Hepatic stellate cell (primary cell): ENCODE measurements at regions not wholly inside any gene's neighbourhood (a gene's known extent, or its start where the extent isn't known, plus 50 kb on each side); places are given as distances from the start of the nearest gene placed in this dataset.
A peak's percentile ranks its signal among the peaks of the same experiment; 100 is the strongest.
"Not testable (repeated sequence)": the region's sequence is repeated elsewhere in the genome, so short reads cannot be mapped to it uniquely, and the experiment has no call there.

Source experiments
- DNase-seq: peaks from one replicate; pipeline ENCODE4 v3.0.0; 2011; ENCODE audit warnings: low spot score

DNA sequence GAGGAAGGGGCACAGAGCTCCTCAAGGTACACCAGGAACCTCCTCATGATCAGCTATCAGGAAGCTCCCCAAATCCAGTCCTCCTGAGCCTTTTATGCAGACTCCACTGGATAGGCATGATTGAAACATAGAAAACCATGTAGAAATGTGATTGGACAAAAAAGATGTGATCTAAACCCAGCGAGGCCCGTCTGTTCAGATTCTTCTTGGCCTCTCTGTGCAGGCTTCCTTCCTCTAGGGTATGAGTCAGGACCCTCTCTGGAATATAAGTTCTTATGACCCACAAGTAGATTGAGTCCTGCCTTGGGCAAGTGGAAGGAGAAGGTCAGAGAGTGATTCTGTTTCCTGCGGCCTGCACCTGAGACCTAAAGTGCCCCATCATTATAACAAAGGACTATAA, 166.3 kb downstream of the PHLDA1 start:
- DNase-seq = no peak

DNA sequence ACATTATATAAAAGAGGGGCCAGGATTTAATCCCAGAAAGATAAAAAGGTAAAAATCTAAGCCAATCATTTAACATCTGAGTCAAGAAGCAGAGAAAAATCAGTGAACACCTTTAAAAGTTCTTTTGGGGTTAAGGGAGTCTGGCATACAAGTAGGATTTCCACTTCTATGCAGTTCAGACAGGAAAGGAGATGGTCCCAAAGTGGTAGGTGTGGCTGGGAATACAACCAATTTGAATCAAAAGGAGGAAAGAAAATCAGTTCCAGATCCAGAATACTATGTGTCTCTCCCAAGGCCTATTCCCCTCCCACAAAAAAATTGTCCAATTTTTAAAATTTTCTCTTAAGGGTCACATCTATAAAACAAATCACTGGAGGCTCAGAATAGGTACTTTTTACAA, 167.4 kb downstream of the PHLDA1 start:
- no peak for DNase-seq

DNA sequence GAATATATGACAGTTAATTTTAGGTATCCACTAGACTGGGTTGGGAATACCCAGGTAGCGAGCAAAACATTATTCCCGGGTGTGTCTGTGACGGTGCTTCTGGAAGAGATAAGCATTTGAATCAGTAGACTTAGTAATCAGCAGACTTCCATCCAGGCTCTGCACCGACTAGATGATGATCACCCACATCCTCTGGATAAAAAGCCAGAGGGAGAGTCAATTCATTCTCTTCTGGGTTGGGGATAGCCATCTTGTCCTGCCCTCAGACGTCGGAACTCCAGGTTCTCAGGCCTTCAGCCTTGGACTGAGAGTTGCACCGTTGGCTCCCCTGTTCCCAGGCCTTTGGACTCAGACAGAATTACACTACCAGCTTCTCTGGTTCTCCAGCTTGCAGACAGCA, 168.0 kb downstream of the PHLDA1 start:
- DNase-seq = no peak

DNA sequence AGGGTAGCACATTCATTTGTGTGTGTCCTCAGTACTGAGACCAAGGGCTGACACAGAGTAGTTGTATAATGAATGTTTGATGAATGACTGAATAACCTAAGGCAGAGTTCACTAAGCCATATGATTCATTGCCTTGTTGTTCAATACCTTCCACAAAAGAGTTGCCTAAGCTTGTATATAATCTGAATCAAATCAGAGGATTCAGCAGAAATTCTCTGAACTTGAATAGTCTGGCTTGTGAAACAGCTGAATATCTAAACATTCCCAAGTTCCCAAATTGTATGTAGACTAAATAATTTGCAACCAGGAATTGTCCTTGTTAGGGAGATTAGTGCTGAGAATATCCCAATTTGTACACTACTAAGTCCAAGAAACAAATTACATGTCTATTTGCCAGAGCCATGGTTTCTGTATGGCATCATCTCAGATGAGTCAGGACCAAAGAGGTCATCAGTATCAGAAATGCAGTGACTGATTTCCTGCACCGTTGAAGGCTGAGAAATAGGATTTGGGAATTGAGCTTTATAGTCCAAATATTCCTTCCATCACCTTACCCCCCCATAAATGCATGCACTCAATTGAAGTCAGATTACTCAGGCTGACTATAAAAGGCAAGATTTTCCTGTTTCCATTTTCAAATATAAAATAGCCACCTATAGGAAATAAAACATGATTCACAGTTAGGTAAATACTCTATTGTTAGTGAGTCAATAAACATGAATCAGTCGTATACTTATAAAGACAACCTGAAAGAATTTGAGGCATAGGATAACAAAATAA, 168.7 kb downstream of the PHLDA1 start:
- peak; percentile 30 for DNase-seq

DNA sequence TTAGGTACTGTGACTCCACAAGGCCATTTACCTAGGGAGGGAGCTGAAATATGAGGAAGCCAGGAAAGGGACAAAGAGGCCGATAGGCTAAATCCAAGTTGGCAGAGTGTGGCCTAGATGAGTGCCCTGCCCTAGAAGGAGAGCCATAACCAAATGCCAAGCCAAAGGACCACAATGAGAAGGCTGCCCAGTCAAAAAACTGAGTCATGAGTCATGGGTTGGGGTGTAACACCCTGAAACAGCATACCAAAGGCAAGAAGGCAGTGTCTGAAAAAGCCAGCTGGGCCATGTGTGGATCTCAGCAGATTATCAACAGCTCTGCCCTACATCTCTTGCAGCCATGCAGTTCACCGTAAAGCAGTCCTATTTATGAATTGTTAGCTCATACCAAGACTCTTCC, 171.7 kb downstream of the PHLDA1 start:
- no peak for DNase-seq

DNA sequence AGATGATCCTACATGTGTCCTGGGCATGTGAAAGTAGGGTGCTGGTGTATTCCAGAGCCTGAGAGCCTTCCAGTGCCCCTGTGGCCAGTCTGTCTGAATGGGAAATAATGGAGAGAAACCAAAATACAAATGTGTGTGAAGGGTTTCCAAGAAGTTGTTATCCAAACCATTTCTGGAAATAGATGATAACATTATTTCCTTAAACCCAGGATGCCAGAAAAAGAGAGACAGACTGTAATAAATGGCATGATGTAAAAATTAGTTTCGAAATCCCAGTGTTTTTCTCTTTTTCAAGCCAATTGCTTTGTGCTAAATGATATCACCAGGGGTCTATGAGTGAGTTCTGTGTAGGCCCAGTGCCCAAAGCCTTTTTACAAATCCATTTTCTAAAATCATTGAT, 175.3 kb downstream of the PHLDA1 start:
- DNase-seq = no peak

DNA sequence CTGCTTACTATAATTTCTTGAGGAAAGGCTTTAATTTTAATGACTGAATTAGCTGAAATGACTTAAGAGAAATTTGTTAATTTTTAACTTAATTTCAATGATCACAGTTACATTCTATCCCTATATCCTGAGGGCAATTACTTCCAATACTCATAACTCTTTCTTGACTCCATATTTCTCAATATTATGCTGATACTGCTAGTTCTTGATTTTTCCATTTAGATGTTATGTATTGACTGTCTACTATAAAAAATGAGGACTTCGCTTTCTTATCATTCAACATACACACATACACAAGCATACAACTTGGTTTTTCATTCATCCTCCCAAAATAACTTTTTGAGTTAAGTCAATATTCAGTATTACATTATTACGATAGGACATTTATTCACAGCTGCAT, 176.2 kb downstream of the PHLDA1 start:
- no peak for DNase-seq

DNA sequence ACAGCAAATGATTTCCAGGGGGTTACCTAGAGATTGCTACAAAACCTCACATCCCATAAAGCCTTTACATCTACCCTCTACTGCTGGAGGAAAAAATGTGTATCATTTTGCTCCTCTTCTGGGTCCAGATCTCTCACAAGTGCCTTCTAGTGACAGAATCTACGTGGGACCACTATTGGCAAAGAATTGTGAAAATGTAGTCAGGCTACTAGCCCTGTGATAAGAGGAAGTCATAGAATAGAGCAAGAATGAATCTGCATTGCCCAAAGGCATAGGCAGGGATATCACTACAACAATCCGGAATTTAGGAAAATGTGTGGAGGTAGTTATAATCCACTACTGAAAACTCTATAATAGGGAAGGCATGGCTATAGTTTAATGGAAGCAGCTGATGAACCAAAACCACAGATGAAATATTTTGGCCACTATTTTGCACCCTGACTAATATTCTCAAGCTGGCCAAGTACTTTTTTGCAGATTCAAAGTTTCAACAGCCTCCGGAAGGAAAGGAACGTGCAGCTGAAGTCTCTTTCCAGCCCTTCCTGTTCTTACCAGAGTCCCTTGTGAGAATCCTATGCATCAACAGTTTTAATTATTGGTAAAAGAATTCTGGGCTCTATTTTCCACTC, 176.8 kb downstream of the PHLDA1 start:
- DNase-seq = no peak

DNA sequence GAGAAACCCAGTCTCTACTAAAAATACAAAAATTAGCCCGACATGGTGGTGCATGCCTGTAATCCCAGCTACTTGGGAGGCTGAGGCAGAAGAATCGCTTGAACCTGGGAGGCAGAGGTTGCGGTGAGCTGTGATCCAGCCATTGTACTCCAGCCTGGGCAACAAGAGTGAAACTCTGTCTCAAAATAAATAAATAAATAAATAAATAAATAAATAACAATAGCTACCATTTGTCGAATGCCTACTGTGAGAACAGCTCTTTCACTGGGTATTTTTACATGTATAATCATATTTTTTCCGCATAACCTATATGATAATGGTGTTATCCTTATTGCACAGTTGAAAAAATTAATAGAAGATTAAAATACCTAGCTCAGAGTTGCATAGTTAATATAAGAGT, 177.4 kb downstream of the PHLDA1 start:
- not testable (repeated sequence) for DNase-seq

DNA sequence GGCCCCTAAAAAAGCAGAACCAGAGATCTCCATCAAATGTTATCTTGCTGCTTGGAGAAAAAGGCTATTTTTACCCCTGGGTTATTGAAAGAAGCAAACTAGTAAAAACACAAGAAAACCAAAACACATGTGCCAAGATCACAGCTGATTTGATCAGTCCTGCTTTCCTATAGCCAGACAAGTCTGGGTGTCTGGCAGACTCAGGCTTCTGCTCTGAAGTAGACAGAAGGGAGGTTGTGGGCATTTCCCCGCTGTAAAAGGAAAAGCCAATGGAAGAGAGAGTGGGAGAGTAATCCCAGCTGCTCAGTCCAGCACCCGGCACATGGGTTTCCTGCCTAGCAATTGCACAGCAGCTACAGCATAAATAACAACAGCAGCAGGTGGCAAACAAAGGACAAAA, 177.9 kb downstream of the PHLDA1 start:
- no peak for DNase-seq

DNA sequence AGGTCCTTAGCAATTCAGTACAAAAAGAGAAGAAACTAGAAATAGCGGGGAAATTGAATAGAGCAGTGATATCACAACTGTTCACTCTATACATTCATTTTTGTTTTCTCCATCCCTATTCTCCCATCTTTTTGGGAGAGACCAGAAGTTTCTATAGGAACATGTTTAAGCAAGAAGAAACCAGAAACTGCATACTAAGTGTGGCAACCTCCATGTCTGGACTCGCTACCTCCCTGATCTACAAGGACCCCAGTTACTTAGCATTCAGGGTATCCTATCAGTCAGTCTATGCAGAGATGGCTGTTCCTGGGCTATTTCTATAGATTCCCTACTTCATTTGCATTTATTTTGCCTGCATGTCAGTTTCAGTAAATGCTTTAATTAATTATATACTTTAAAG, 178.6 kb downstream of the PHLDA1 start:
- DNase-seq = no peak

DNA sequence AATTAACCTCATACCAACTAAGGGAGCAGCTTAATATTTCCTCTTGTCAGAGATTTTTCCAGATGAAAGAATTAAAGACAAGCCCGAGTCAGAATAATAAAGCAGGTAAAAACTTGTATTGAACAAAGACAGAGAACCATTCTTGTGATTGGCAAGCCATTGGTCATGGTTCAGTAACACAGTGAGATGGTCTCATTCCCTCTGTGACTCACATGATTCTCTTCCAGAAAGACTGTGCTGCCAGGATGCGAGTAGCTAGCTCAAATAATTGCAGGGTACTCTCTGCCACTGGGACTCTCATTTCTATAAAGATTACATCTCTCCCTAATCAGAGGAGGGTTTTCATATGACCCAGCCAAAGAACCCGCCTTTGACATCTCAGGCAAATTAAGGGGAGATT, 179.4 kb downstream of the PHLDA1 start:
- DNase-seq = no peak

DNA sequence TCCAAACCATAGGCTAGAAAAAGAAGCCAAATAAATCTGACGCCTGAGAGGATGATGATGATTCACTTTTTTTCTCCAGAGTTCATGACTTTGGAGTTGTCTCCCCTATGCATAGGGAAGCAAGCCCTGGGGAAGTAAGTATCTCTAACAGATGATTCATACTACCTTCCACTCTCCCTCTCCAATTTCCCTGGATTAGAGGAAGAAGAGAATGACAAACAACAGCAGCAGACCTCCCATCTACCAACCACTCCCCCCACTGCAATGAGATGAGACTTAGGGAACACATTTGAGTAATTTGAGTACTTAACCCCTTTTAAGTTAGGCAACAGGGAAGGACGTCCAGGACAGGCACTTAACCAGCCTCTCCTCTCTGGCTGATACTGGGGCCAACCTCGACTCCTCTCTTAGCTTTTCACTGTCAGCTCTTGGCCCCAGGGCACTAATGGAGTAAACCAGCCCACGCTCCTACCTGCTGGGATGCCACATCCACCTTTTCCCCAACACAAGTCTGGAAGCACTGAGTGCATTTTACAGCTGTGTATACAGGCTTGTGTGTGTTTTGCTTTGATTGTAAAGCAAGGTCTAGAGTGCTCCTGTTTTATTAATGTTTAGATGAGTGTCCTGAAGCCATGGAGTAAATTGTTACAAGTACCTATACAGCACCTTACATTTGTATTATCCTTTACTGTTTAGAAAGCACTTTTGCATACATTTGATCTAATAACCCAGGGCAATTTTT, 180.7 kb downstream of the PHLDA1 start:
- DNase-seq = peak; percentile 5

DNA sequence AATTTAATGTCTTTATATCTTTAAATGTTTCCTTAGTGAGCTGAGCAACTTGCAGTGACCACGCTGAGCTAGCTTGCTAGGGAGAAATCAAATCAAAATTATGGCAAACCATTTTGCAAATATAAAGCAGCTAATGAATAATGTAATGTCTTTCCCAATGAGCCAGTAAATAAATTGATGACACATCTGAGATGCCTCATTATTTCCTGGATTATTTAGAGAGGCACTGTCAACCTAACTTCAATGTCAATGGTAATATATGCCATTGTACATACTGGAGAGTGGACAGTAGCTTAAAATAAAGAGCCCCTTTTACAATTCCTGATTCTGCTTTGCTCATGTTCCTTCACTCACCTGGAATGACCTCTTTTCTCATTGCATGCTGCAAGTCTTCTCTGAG, 182.6 kb downstream of the PHLDA1 start:
- DNase-seq = no peak

DNA sequence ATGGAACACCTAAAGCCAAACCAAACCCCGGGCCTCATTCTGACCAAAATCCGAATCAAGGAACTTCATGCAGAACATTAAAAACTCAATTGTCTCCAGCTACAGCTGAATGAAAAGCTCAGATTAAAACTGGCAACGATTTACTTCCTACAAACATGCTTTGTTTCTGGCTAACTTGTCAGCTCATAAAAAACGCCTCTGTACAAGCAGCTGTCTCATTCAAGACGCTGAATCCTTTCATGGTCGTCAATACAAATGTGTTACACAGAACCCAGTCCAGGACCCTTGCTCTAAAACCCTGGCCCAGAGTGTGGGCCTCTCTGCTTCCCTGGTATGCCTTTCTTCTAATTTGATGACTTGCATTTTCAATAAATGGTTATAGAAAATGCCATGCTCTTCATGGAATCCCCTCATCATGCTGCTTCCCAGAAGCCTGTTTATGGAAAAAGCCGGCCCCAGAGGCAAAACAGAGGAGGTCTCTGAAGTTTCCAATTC, 183.1 kb downstream of the PHLDA1 start:
- no peak for DNase-seq

DNA sequence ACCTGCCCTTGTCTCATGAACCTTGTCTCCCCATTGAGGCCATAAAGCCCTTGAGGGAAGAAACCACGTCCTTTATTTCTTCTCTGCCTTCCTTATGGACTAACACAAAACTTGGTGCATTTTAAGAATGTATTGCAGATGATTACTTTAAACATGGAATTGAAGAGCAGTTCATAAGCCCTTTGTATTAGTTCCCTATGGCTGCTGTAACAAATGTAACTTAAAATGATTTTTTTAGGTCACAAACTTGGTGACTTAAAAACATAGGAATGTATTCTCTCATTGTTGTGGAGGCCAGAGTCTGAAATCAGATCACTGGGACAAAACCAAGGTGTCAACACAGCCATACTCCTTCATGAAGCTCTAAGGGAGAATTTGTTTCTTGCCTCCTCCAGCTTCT, 185.5 kb downstream of the PHLDA1 start:
- DNase-seq = no peak

DNA sequence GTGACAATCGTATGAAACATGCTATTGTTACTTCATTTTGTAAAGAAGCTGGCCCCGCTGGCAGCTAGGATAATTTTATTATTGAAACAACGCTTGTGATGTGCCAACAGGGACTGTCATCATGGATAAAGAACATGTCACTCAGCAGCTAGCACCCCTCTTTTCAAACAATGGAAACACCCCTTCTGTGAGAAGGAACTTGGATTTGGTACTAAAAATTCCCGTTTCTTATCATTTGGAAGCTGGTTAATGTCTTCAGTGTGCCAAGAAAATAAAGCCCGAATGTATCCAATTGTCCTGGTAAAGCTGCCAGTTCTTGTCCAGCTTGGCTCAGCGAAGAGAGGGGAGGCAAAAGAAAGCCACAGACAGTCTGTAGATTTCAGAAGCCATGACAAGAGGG, 186.6 kb downstream of the PHLDA1 start:
- DNase-seq = no peak

DNA sequence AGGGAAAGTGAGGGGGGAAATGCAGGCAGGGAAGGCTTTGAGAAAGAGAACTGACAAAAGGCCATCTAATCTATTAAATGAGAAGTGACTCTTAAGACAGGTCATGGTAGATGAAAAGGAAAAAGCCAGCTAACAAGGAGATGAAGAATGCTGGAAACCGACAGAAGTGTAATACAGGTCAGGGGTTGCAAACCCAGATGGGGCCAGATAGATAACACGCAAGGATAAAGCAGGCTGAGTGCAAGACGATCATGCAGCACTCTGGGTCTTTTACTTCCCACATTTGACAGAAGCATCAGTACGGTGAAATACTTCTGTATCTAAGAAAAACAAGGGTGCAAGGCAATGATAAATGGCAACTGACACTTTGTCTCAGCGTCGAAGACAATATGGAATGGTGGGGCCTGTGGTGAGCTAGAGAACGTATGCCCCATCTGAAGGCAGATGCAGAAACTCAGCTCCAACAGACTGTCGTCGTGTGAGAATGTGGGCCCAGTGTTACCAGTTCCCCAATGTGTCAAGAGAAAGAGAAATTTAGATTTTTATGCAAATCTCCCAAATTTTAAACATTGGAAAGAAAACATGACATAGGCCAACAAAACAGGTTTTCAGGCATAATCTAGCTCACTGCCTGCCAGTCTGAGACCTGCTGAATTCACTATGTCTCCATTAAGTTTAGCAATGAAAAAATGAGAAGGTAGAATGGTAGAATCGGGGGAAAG, 187.4 kb downstream of the PHLDA1 start:
- no peak for DNase-seq

DNA sequence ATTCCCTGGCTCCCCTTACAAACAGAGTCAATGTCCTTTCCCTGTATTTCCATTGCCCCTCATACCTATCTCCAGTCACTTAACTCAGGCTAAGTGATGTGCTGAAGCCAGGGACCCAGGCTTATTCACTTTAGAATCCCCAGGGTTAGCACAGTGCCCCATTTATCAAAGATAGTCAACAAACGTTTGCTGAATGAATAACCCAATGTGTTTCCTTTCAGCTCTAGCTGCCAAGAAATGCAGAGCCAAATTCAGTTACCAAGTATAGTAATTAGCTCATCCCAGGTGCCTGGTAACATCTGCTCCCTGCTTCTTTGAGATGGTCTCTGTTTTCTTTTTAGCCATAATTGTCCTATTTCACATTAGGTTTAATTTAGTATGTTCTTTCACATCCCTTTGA, 189.5 kb downstream of the PHLDA1 start:
- no peak for DNase-seq

DNA sequence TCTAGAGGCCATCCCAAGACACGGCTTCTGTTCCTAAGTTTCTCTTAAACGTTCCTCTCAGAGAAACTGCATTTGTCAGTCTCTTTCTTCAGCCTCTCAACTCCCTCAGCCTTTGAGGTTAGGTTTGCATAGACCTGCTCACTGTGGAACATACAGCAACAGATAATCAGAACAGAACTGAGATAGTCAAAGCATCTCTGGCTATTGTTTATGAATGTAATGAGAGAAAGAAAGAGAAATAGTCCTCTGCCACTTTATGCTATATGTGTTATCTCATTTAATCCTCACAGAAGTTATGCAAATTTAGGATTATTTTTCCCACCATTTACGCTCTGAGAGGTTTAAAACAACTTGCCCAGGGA, 190.6 kb downstream of the PHLDA1 start:
- DNase-seq = no peak

DNA sequence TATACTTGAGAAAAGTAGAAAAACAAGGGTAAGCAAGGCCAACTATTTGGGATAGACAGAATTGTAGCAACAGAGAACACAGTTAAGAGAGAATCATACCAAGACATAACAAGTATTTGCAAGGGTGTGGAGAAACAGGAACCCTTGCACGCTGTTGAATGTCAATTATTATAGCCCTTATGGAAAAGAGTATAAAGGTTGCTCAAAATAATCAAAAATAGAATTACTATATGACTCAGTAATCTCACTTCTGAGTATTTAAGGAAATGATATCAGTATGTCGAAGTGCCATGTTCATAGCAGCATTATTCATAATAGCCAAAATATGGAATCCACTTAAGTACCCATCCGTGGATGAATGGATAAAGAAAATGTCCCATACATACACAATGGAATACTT, 193.3 kb downstream of the PHLDA1 start:
- DNase-seq = no peak

DNA sequence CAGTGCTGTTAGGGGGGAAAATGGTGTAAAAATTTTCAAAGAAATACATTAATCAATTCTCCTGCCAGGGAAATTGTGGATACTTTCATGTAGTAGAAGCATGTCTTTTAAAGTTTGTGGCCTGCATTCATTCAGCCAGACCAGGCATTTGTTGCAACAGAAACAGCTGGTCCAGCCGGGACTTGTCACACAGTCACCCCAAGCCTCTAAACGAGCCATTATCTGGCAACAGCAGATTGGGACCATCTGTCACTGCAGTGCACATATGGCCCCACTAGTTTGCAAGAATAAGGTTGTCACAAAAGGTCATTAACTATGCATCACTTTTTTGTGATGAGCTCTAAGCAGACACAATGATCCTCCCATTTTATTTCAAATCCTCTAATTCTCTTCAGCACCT, 193.9 kb downstream of the PHLDA1 start:
- no peak for DNase-seq

DNA sequence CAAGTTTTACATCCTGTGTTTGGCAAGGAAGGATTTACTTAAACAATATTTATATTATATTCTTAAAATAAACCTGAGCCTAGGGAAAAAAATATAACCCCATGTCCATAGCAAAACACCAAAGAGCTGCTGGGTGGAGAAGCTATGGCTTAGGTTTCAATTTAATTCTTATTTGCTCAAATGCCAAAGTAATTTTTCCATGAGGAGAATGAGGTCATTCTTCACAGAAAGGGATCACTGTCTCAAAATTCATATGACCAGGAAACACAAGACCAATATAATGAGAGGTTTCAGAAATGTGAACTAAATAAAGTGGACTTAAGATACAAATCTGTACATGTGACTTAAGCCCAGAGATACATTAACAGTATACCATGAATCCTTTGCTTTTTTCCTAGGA, 195.0 kb downstream of the PHLDA1 start:
- DNase-seq = no peak
